ENCODE measurements at regions not wholly inside any gene's neighbourhood (a gene's known extent, or its start where the extent isn't known, plus 50 kb on each side); places are given as distances from the start of the nearest gene placed in this dataset.
A peak's percentile ranks its signal among the peaks of the same experiment; 100 is the strongest.

DNA sequence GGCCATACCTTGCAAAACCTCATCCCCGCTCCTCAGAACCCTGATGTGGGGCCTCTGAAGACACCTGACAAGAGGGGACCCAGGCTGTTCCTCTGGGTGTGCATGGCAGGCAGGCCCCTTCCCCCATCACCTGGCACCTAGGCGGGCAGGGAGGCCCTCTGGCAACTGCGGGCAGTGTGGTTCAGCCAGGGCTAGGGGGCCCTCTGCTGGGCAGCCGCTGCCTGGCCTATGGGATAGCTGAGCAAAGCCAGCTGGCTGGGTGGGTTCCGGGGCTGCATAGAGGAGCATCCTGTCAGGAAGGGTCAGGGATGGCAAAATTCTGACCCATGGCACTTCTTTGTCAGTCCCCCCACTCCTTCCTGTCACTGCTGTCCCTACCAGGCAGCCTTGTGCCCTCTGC, 228.7 kb upstream of the ASIC2 start:
- FAIRE-seq (no peak), ATAC-seq (peak; percentile 85), DNase-seq (ENCODE audit: low spot score) (no peak)
- Histone ChIP-seq H3K4me3 (replicated peaks in 1 of 3; ENCODE audit: insufficient read depth in 1 of 3, low read depth in 2 of 3, low read length in 3 of 3) (no peak overlapping the region), H3K36me3 (replicated peaks in 1 of 2; ENCODE audit: control insufficient read depth in 1 of 2, insufficient read depth in 2 of 2, low read length in 2 of 2) (no peaks in the 10 kb centered on the region), H3K9me3 (ENCODE audit: low read length) (no peaks in the 10 kb centered on the region), H3K79me2 (ENCODE audit: insufficient read depth, low read length) (no peaks in the 10 kb centered on the region), H4K20me1 (ENCODE audit: insufficient read depth, low read length) (0 out of 2 replicates have a peak, but pooled peaks cover 3% of the 10 kb centered on the region), H3K27ac (ENCODE audit: extremely low read length, insufficient read depth, low read length) (no peak overlapping the region), H3K4me1 (ENCODE audit: insufficient read depth, low read length) (no peaks in the 10 kb centered on the region), H3K27me3 (ENCODE audit: control insufficient read depth in 1 of 2, insufficient read depth in 2 of 2, low read length in 2 of 2) (no peaks in the 10 kb centered on the region), H2AFZ (ENCODE audit: low read length) (no peak overlapping the region), H3K9ac (ENCODE audit: insufficient read depth, low read depth, low read length) (no peak overlapping the region), H3K4me2 (ENCODE audit: low read depth, low read length) (no peak overlapping the region)
- ChIA-PET CTCF (ENCODE audit: low intra/inter-chr PET ratio, low total read pairs) (no interaction called here), POLR2A (no interaction called here)
- WGBS (ENCODE audit: low lambda C conversion rate): no CpG with 5 or more reads among the region's 5 CpGs
- intact Hi-C loops (cut with micrococcal nuclease; ENCODE audit: unreplicated experiment) (no loop called here), in situ Hi-C loops (cut with HindIII; ENCODE audit: extremely low pct_ligation_motif_present, low pct_unique_long_range_greater_than_20kb) (loop anchor here (10.0 to 25.0 kb wide), 2 partner anchors 223 to 484 kb away; no protein-coding TSS in a partner anchor)
- peak; percentile 45 for TF ChIP-seq STAG1 (CRISPR knock-in tag; IDR thresholded peaks at IDR 0.05)
- TF ChIP-seq, protein P1, sequence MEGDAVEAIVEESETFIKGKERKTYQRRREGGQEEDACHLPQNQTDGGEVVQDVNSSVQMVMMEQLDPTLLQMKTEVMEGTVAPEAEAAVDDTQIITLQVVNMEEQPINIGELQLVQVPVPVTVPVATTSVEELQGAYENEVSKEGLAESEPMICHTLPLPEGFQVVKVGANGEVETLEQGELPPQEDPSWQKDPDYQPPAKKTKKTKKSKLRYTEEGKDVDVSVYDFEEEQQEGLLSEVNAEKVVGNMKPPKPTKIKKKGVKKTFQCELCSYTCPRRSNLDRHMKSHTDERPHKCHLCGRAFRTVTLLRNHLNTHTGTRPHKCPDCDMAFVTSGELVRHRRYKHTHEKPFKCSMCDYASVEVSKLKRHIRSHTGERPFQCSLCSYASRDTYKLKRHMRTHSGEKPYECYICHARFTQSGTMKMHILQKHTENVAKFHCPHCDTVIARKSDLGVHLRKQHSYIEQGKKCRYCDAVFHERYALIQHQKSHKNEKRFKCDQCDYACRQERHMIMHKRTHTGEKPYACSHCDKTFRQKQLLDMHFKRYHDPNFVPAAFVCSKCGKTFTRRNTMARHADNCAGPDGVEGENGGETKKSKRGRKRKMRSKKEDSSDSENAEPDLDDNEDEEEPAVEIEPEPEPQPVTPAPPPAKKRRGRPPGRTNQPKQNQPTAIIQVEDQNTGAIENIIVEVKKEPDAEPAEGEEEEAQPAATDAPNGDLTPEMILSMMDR (CRISPR knock-in tag; IDR thresholded peaks at IDR 0.05): peak; percentile 58
- 0 out of 2 replicates have a peak, but pooled peaks have one; percentile 19 for TF ChIP-seq RAD21 (CRISPR knock-in tag; IDR thresholded peaks at IDR 0.05)
- no peak for TF ChIP-seq SMC3 (IDR thresholded peaks at IDR 0.05; ENCODE audit: low read length)
- BruUV-seq (replicated peaks): no TSS peak

DNA sequence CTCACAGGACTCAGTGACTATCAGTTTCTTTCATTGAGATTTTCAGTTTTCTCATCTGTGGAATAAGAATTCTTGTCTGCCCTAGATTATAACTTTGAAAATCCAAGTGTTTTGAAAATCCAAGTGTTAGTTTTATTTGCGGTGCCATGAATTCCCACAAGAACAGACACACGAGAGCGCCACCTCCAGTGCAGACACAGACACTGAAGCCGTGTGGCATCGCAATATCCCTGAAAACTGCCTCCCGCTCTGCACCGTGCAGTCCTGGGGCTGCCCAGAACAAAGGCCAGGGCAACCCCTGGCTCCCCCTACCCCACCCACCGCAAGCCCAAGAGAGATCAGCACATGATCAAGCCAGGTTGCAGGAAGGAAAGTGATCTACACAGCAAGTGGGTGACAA, 229.5 kb upstream of the ASIC2 start:
- 0 out of 2 replicates have a peak, but pooled peaks cover 3% of the 10 kb centered on the region for H4K20me1 ChIP-seq (ENCODE audit: insufficient read depth, low read length)
- H3K4me1 ChIP-seq (ENCODE audit: insufficient read depth, low read length): no peaks in the 10 kb centered on the region
- in situ Hi-C loops (cut with HindIII; ENCODE audit: extremely low pct_ligation_motif_present, low pct_unique_long_range_greater_than_20kb) (loop anchor here (10.0 to 25.0 kb wide), 2 partner anchors 222 to 485 kb away; no protein-coding TSS in a partner anchor), intact Hi-C loops (cut with micrococcal nuclease; ENCODE audit: unreplicated experiment) (no loop called here)
- no peak overlapping the region for H3K27ac ChIP-seq (ENCODE audit: extremely low read length, insufficient read depth, low read length)
- ChIA-PET CTCF (ENCODE audit: low intra/inter-chr PET ratio, low total read pairs) (no interaction called here), POLR2A (no interaction called here)
- no peak overlapping the region for H2AFZ ChIP-seq (ENCODE audit: low read length)
- 19% methylated on average over 8 of the region's 8 CpGs for WGBS (ENCODE audit: low lambda C conversion rate)
- DNase-seq (ENCODE audit: low spot score): no peak
- H3K4me3 ChIP-seq (replicated peaks in 1 of 3; ENCODE audit: insufficient read depth in 1 of 3, low read depth in 2 of 3, low read length in 3 of 3): no peak overlapping the region
- no peaks in the 10 kb centered on the region for H3K27me3 ChIP-seq (ENCODE audit: control insufficient read depth in 1 of 2, insufficient read depth in 2 of 2, low read length in 2 of 2)
- no peaks in the 10 kb centered on the region for H3K79me2 ChIP-seq (ENCODE audit: insufficient read depth, low read length)
- H3K4me2 ChIP-seq (ENCODE audit: low read depth, low read length): no peak overlapping the region
- peak; percentile 44; the same call in 2 of the 3 replicates for ATAC-seq
- no TSS peak for BruUV-seq (replicated peaks)
- no peak overlapping the region for H3K9ac ChIP-seq (ENCODE audit: insufficient read depth, low read depth, low read length)
- H3K9me3 ChIP-seq (ENCODE audit: low read length): peaks cover 7% of the 10 kb centered on the region
- FAIRE-seq: no peak
- H3K36me3 ChIP-seq (replicated peaks in 1 of 2; ENCODE audit: control insufficient read depth in 1 of 2, insufficient read depth in 2 of 2, low read length in 2 of 2): no peaks in the 10 kb centered on the region
- TF ChIP-seq ZNF564 (CRISPR knock-in tag; IDR thresholded peaks at IDR 0.05): no peak
- no peak for TF ChIP-seq RAD21 (CRISPR knock-in tag; IDR thresholded peaks at IDR 0.05)
- TF ChIP-seq, protein P1 (CRISPR knock-in tag; IDR thresholded peaks at IDR 0.05): 0 out of 2 replicates have a peak, but pooled peaks have one; percentile 5
- TF ChIP-seq ZNF446 (CRISPR knock-in tag; IDR thresholded peaks at IDR 0.05): no peak
- TF ChIP-seq ZNF17 (CRISPR knock-in tag; IDR thresholded peaks at IDR 0.05): no peak
- no peak for TF ChIP-seq MAFG (CRISPR knock-in tag; IDR thresholded peaks at IDR 0.05)
- TF ChIP-seq, protein P2, sequence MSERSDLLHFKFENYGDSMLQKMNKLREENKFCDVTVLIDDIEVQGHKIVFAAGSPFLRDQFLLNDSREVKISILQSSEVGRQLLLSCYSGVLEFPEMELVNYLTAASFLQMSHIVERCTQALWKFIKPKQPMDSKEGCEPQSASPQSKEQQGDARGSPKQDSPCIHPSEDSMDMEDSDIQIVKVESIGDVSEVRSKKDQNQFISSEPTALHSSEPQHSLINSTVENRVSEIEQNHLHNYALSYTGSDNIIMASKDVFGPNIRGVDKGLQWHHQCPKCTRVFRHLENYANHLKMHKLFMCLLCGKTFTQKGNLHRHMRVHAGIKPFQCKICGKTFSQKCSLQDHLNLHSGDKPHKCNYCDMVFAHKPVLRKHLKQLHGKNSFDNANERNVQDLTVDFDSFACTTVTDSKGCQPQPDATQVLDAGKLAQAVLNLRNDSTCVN (CRISPR knock-in tag; IDR thresholded peaks at IDR 0.05; ENCODE audit: borderline replicate concordance): no peak
- TF ChIP-seq FOXP1 (IDR thresholded peaks at IDR 0.05): no peak
- no peak for TF ChIP-seq FOXP1 (CRISPR knock-in tag; IDR thresholded peaks at IDR 0.05)

Data from HepG2 (cell line).